IMR-90 (cell line): ENCODE measurements at regions not wholly inside any gene's neighbourhood (a gene's known extent, or its start where the extent isn't known, plus 50 kb on each side); places are given as distances from the start of the nearest gene placed in this dataset.

ENCODE experiments used
- ATAC-seq: fragments of 200-7000 bp; cut with Tn5 transposase; 2 replicates; pipeline ENCODE4 v1.9.1; 2020; ENCODE audit warnings: low read depth, mild to moderate bottlenecking, moderate library complexity
- BruUV-seq: library from RNA; stranded (reverse); fragments of 400-500 nt; replicated peaks from 2 replicates; lab custom pipeline; 2021; lab: Mats Ljungman, UMichigan
- CTCF ChIA-PET: fragments of 300-600 bp; formaldehyde crosslinking; extraction: SDS; loops from one replicate; lab custom pipeline; 2021; ENCODE audit warnings: antibody characterized with exemption; lab: Yijun Ruan, JAX
- POLR2A ChIA-PET: fragments of 300-600 bp; sonication (Branson Sonifier 250); formaldehyde crosslinking; loops from one replicate; lab custom pipeline; 2022; ENCODE audit warnings: antibody characterized with exemption; ENCODE audit not compliant: unreplicated experiment; lab: Charles Lee
- DNase-seq: peaks from one replicate; pipeline ENCODE4 v3.0.0; 2013
- H2AFZ ChIP-seq: replicated peaks from 2 replicates; pipeline ENCODE3; 2013; ENCODE audit warnings: low read length, mild to moderate bottlenecking; ENCODE audit not compliant: poor library complexity
- H2AK5ac ChIP-seq: 2 replicates; pipeline ENCODE4 v1.6.1; 2013; ENCODE audit warnings: low read depth, low read length, inconsistent platforms
- H2AK9ac ChIP-seq: replicated peaks from 2 replicates; pipeline ENCODE3; 2013; ENCODE audit warnings: mild to moderate bottlenecking, low read depth, low read length, moderate library complexity; ENCODE audit not compliant: poor library complexity
- H2BK120ac ChIP-seq: 2 replicates; pipeline ENCODE4 v1.6.1; 2013; ENCODE audit warnings: low read depth, low read length, inconsistent platforms
- H2BK15ac ChIP-seq: 3 replicates; pipeline ENCODE4 v1.6.1; 2013; ENCODE audit warnings: low read depth, low read length, inconsistent platforms
- H2BK20ac ChIP-seq: 2 replicates; pipeline ENCODE4 v1.6.1; 2013; ENCODE audit warnings: low read depth, mild to moderate bottlenecking, inconsistent platforms, low read length, moderate library complexity
- H2BK5ac ChIP-seq: 2 replicates; pipeline ENCODE4 v1.6.1; 2013; ENCODE audit warnings: mild to moderate bottlenecking, low read depth, low read length, inconsistent platforms; ENCODE audit not compliant: poor library complexity, severe bottlenecking
- H3K14ac ChIP-seq: replicated peaks from 2 replicates; pipeline ENCODE4 v1.6.1; 2013; ENCODE audit warnings: low read depth, low read length, inconsistent platforms
- H3K18ac ChIP-seq: 2 replicates; pipeline ENCODE4 v1.6.1; 2013; ENCODE audit warnings: low read depth, low read length, control low read depth
- H3K23ac ChIP-seq: 2 replicates; pipeline ENCODE4 v1.6.1; 2013; ENCODE audit warnings: low read depth, low read length, inconsistent platforms
- H3K27ac ChIP-seq: 2 replicates; pipeline ENCODE4 v1.5.1; 2013; ENCODE audit warnings: mild to moderate bottlenecking, control low read depth, low read length; ENCODE audit not compliant: insufficient read depth
- H3K27me3 ChIP-seq: 2 replicates; pipeline ENCODE4 v1.6.1; 2013; ENCODE audit warnings: low read length; ENCODE audit not compliant: control insufficient read depth, insufficient read depth
- H3K36me3 ChIP-seq: 2 replicates; pipeline ENCODE4 v1.6.1; 2013; ENCODE audit warnings: low read length, mixed read lengths; ENCODE audit not compliant: control insufficient read depth, insufficient read depth
- H3K4ac ChIP-seq: 2 replicates; pipeline ENCODE4 v1.6.1; 2013; ENCODE audit warnings: low read depth, low read length, inconsistent platforms
- H3K4me1 ChIP-seq: 2 replicates; pipeline ENCODE4 v1.6.1; 2013; ENCODE audit warnings: low read length, mixed read lengths; ENCODE audit not compliant: control insufficient read depth, insufficient read depth
- H3K4me2 ChIP-seq: 2 replicates; pipeline ENCODE4 v1.6.1; 2013; ENCODE audit warnings: low read depth, mild to moderate bottlenecking, control low read depth, low read length, moderate library complexity
- H3K4me3 ChIP-seq: 2 replicates; pipeline ENCODE4 v1.5.1; 2013; ENCODE audit warnings: low read depth, mild to moderate bottlenecking, control low read depth, low read length, moderate library complexity; ENCODE audit not compliant: insufficient read depth
- H3K56ac ChIP-seq: 2 replicates; pipeline ENCODE4 v1.6.1; 2013; ENCODE audit warnings: low read length, inconsistent platforms; ENCODE audit not compliant: insufficient read depth; ENCODE audit errors: extremely low read depth
- H3K79me1 ChIP-seq, 2 experiments: 2 replicates each; pipeline ENCODE4 v1.6.1; 2013; ENCODE audit warnings: low read length in 2 of 2, inconsistent platforms in 1 of 2, low read depth in 1 of 2
- H3K9ac ChIP-seq: 2 replicates; pipeline ENCODE4 v1.6.1; 2013; ENCODE audit warnings: low read depth, low read length, control low read depth
- H3K9me1 ChIP-seq: 2 replicates; pipeline ENCODE4 v1.6.1; 2013; ENCODE audit warnings: low read length, inconsistent platforms; ENCODE audit not compliant: insufficient read depth
- H3K9me3 ChIP-seq: 2 replicates; pipeline ENCODE4 v1.6.1; 2013; ENCODE audit warnings: low read length; ENCODE audit not compliant: control insufficient read depth, insufficient read depth
- H4K20me1 ChIP-seq: 2 replicates; pipeline ENCODE4 v1.6.1; 2013; ENCODE audit warnings: low read length, inconsistent platforms; ENCODE audit not compliant: insufficient read depth
- H4K5ac ChIP-seq: 2 replicates; pipeline ENCODE4 v1.6.1; 2013; ENCODE audit warnings: mild to moderate bottlenecking, low read depth, low read length, control low read depth
- H4K8ac ChIP-seq, 2 experiments: 2 replicates each; pipeline ENCODE4 v1.6.1; 2013; ENCODE audit warnings: low read depth in 2 of 2, low read length in 2 of 2, control low read depth in 1 of 2, inconsistent platforms in 1 of 2
- H4K91ac ChIP-seq: 2 replicates; pipeline ENCODE4 v1.6.1; 2013; ENCODE audit warnings: low read depth, low read length, inconsistent platforms; ENCODE audit not compliant: insufficient read depth
- BHLHE40 ChIP-seq: fragments of 150-350 bp; IDR thresholded peaks from 2 replicates; pipeline ENCODE4 v1.6.1; 2016; ENCODE audit warnings: mild to moderate bottlenecking, low read depth, low read length
- CEBPB ChIP-seq: IDR thresholded peaks from 2 replicates; pipeline ENCODE4 v1.6.1; 2012; ENCODE audit warnings: low read depth, low read length, improper control_type of control experiment
- MAFK ChIP-seq: IDR thresholded peaks from 2 replicates; pipeline ENCODE4 v1.6.1; 2012; ENCODE audit warnings: low read depth, low read length, improper control_type of control experiment
- MAZ ChIP-seq: IDR thresholded peaks from 2 replicates; pipeline ENCODE4 v1.6.1; 2012; ENCODE audit warnings: low read depth, mild to moderate bottlenecking, low read length, improper control_type of control experiment, moderate library complexity, borderline replicate concordance
- NFE2L2 ChIP-seq: fragments of 150-350 bp; IDR thresholded peaks from 2 replicates; pipeline ENCODE4 v1.6.1; 2016; ENCODE audit warnings: low read depth, mild to moderate bottlenecking, low read length
- POLR2A ChIP-seq: IDR thresholded peaks from 2 replicates; pipeline ENCODE4 v1.6.1; 2012; ENCODE audit warnings: mild to moderate bottlenecking, low read depth, low read length
- WGBS, 2 experiments: methylation state at CpG; one replicate each; pipeline versions ENCODE4 v1.1.5 to v1.1.7; 2013; ENCODE audit warnings: missing lambda C conversion rate in 2 of 2; ENCODE audit not compliant: insufficient read length in 1 of 2; ENCODE audit errors: extremely low coverage in 2 of 2; 5-methylcytosine and 5-hydroxymethylcytosine counted together
- dilution Hi-C: fragments of 300-500 bp; cut with HindIII; formaldehyde crosslinking; loops from one replicate; pipeline ENCODE4 v1.14.3; 2018; ENCODE audit warnings: low sequenced_read_pairs; ENCODE audit not compliant: unreplicated experiment
- in situ Hi-C: fragments of 300-500 bp; cut with MboI; formaldehyde crosslinking; loops from 3 replicates; pipeline ENCODE4 v1.14.3; 2019; ENCODE audit warnings: low sequenced_read_pairs, inconsistent platforms, mixed read lengths
- intact Hi-C: fragments of 100-400 bp; cut with micrococcal nuclease; formaldehyde crosslinking; loops from 2 replicates; pipeline ENCODE4 v1.10.0; 2022
- TF ChIP-seq, protein P1 (sequence below): conservative IDR thresholded peaks from 2 replicates; pipeline ENCODE4 v1.5.1; 2012; ENCODE audit warnings: mild to moderate bottlenecking, low read depth, low read length, improper control_type of control experiment
- TF ChIP-seq, protein P2 (sequence below): fragments of 150-350 bp; IDR thresholded peaks from 2 replicates; pipeline ENCODE4 v1.6.1; 2017; ENCODE audit warnings: mild to moderate bottlenecking, antibody characterized with exemption, low read length, low read depth

DNA sequence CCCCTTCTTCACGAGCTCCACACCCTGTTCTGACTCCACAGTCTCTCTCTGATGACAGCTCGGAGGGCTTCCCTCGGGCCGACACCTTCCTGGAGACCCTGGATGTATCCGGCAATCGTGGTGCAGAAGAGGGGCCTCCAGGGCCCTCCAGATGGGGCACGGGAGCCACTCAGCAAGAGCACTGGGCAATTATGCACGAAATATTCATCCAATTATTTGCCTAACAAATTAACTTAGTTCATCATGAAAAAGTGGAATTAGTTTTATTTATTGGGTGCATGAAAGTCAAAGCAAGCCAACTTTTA is 277.3 kb upstream of the HDAC4 start:
- peaks cover 18% of the 10 kb centered on the region for H3K9me3 ChIP-seq
- no peak overlapping the region for H3K18ac ChIP-seq
- H3K4ac ChIP-seq: no peak overlapping the region
- TF ChIP-seq NFE2L2 (no peak), MAZ (no peak), BHLHE40 (no peak), MAFK (no peak), POLR2A (no peak), CEBPB (no peak)
- TF ChIP-seq, protein P1, sequence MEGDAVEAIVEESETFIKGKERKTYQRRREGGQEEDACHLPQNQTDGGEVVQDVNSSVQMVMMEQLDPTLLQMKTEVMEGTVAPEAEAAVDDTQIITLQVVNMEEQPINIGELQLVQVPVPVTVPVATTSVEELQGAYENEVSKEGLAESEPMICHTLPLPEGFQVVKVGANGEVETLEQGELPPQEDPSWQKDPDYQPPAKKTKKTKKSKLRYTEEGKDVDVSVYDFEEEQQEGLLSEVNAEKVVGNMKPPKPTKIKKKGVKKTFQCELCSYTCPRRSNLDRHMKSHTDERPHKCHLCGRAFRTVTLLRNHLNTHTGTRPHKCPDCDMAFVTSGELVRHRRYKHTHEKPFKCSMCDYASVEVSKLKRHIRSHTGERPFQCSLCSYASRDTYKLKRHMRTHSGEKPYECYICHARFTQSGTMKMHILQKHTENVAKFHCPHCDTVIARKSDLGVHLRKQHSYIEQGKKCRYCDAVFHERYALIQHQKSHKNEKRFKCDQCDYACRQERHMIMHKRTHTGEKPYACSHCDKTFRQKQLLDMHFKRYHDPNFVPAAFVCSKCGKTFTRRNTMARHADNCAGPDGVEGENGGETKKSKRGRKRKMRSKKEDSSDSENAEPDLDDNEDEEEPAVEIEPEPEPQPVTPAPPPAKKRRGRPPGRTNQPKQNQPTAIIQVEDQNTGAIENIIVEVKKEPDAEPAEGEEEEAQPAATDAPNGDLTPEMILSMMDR: no peak
- TF ChIP-seq, protein P2, sequence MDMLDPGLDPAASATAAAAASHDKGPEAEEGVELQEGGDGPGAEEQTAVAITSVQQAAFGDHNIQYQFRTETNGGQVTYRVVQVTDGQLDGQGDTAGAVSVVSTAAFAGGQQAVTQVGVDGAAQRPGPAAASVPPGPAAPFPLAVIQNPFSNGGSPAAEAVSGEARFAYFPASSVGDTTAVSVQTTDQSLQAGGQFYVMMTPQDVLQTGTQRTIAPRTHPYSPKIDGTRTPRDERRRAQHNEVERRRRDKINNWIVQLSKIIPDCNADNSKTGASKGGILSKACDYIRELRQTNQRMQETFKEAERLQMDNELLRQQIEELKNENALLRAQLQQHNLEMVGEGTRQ: no peak
- H3K9me1 ChIP-seq: no peaks in the 10 kb centered on the region
- BruUV-seq: no TSS peak
- WGBS, 2 experiments: no CpG with 5 or more reads among the region's 8 CpGs
- ATAC-seq (no peak), DNase-seq (no peak)
- no peak overlapping the region for H3K56ac ChIP-seq
- H4K91ac ChIP-seq: no peak overlapping the region
- H2AK9ac ChIP-seq: no peak overlapping the region
- H3K14ac ChIP-seq: no peak overlapping the region
- H3K27ac ChIP-seq: no peak overlapping the region
- no peak overlapping the region for H3K9ac ChIP-seq
- CTCF ChIA-PET: no interaction called here
- no peaks in the 10 kb centered on the region for H3K27me3 ChIP-seq
- H4K8ac ChIP-seq: no peak overlapping the region
- POLR2A ChIA-PET: no interaction called here
- no peak overlapping the region for H4K5ac ChIP-seq
- no peaks in the 10 kb centered on the region for H3K79me1 ChIP-seq
- intact Hi-C loops (no loop called here), in situ Hi-C loops (no loop called here), dilution Hi-C loops (no loop called here)
- no peaks in the 10 kb centered on the region for H3K36me3 ChIP-seq
- H3K4me1 ChIP-seq: no peaks in the 10 kb centered on the region
- H3K4me3 ChIP-seq: no peak overlapping the region
- no peak overlapping the region for H2BK20ac ChIP-seq
- H2BK5ac ChIP-seq: no peak overlapping the region
- H2AK5ac ChIP-seq: no peak overlapping the region
- H3K23ac ChIP-seq: no peak overlapping the region
- H3K4me2 ChIP-seq: no peak overlapping the region
- no peak overlapping the region for H2BK15ac ChIP-seq
- H2BK120ac ChIP-seq: no peak overlapping the region
- no peak overlapping the region for H2AFZ ChIP-seq
- no peaks in the 10 kb centered on the region for H4K20me1 ChIP-seq
